GM18499 (cell line): ENCODE measurements at regions not wholly inside any gene's neighbourhood (a gene's known extent, or its start where the extent isn't known, plus 50 kb on each side); places are given as distances from the start of the nearest gene placed in this dataset.

Experiments used
- ATAC-seq: cut with Tn5 transposase; IDR thresholded peaks from one replicate; pipeline ENCODE4 v1.9.1; 2021; ENCODE audit warnings: moderate number of reproducible peaks; ENCODE audit not compliant: insufficient read depth, unreplicated experiment

GRCh38 chr18:76771192-76771799 is 51.1 kb upstream of the ZNF236 start:
- ATAC-seq, result no peak

- no peak for ATAC-seq
These were observed 54.4 kb upstream of the ZNF236 start for GRCh38 chr18:76767954-76768353.

- ATAC-seq, result no peak
These were observed 55.9 kb upstream of the ZNF236 start for GRCh38 chr18:76766429-76766828.

GRCh38 chr18:76765649-76766048 is 56.7 kb upstream of the ZNF236 start:
- ATAC-seq, result no peak

GRCh38 chr18:76764291-76764901 is 58.0 kb upstream of the ZNF236 start:
- ATAC-seq, result no peak

GRCh38 chr18:76759056-76759455 is 63.3 kb upstream of the ZNF236 start:
- no peak for ATAC-seq

- ATAC-seq, result no peak
These were observed 64.4 kb upstream of the ZNF236 start for GRCh38 chr18:76757925-76758324.

- no peak for ATAC-seq
These were observed 65.0 kb upstream of the ZNF236 start for GRCh38 chr18:76757335-76757734.

- ATAC-seq, result no peak
These were observed 65.7 kb upstream of the ZNF236 start for GRCh38 chr18:76756531-76757253.

GRCh38 chr18:76754351-76754750 is 68.0 kb upstream of the ZNF236 start:
- no peak for ATAC-seq

- ATAC-seq, result no peak
These were observed 70.0 kb upstream of the ZNF236 start for GRCh38 chr18:76752400-76752799.

GRCh38 chr18:76750917-76751890 is 71.2 kb upstream of the ZNF236 start:
- no peak for ATAC-seq

GRCh38 chr18:76750269-76750668 is 72.1 kb upstream of the ZNF236 start:
- no peak for ATAC-seq

GRCh38 chr18:76747676-76748075 is 74.7 kb upstream of the ZNF236 start:
- no peak for ATAC-seq

GRCh38 chr18:76741346-76741745 is 81.0 kb upstream of the ZNF236 start:
- no peak for ATAC-seq

GRCh38 chr18:76736309-76736708 is 86.0 kb upstream of the ZNF236 start:
- ATAC-seq, result no peak

- no peak for ATAC-seq
These were observed 91.5 kb upstream of the ZNF236 start for GRCh38 chr18:76730901-76731300.

- no peak for ATAC-seq
These were observed 94.8 kb upstream of the ZNF236 start for GRCh38 chr18:76727589-76727988.

- ATAC-seq, result no peak
These were observed 96.9 kb upstream of the ZNF236 start for GRCh38 chr18:76725445-76725844.

GRCh38 chr18:76722224-76723061 is 99.9 kb upstream of the ZNF236 start:
- ATAC-seq, result no peak
